Fibroblast of pulmonary artery (primary cell): ENCODE measurements at regions not wholly inside any gene's neighbourhood (a gene's known extent, or its start where the extent isn't known, plus 50 kb on each side); places are given as distances from the start of the nearest gene placed in this dataset.

Experiments
- DNase-seq: peaks from one replicate; pipeline ENCODE4 v3.0.0-alpha.2; 2010; ENCODE audit warnings: low read depth
- H3K4me3 ChIP-seq: replicated peaks from 2 replicates; pipeline ENCODE4 v1.5.1; 2011; ENCODE audit warnings: low read depth, mild to moderate bottlenecking, control low read depth, low read length, moderate library complexity
- CTCF ChIP-seq: IDR thresholded peaks from 2 replicates; pipeline ENCODE4 v1.5.1; 2011; ENCODE audit warnings: mild to moderate bottlenecking, control low read depth, low read length, inconsistent platforms; ENCODE audit errors: missing control alignments

GRCh38 chrX:34557733-34558132, 99.4 kb downstream of the TMEM47 start:
- H3K4me3 ChIP-seq = no peak overlapping the region
- no peak for DNase-seq
- TF ChIP-seq CTCF = no peak

GRCh38 chrX:34555481-34555880, 101.6 kb downstream of the TMEM47 start:
- DNase-seq = no peak
- no peak for TF ChIP-seq CTCF
- no peak overlapping the region for H3K4me3 ChIP-seq

GRCh38 chrX:34546366-34546765, 110.7 kb downstream of the TMEM47 start:
- DNase-seq = peak; percentile 35
- no peak for TF ChIP-seq CTCF
- H3K4me3 ChIP-seq = no peak overlapping the region

- DNase-seq = no peak
- no peak overlapping the region for H3K4me3 ChIP-seq
- TF ChIP-seq CTCF = no peak
Measured at GRCh38 chrX:34528081-34528480, 129.0 kb downstream of the TMEM47 start.

GRCh38 chrX:34521563-34521962, 135.5 kb downstream of the TMEM47 start:
- peak; percentile 16 for DNase-seq
- no peak overlapping the region for H3K4me3 ChIP-seq
- TF ChIP-seq CTCF = peak; percentile 7

GRCh38 chrX:34509394-34509793, 147.7 kb downstream of the TMEM47 start:
- no peak overlapping the region for H3K4me3 ChIP-seq
- no peak for DNase-seq
- TF ChIP-seq CTCF = no peak

- no peak overlapping the region for H3K4me3 ChIP-seq
- no peak for DNase-seq
- TF ChIP-seq CTCF = no peak
Measured at GRCh38 chrX:34503119-34503518, 154.0 kb downstream of the TMEM47 start.
